Testis (tissue), 2 donors: ENCODE measurements at regions not wholly inside any gene's neighbourhood (a gene's known extent, or its start where the extent isn't known, plus 50 kb on each side); places are given as distances from the start of the nearest gene placed in this dataset.

Experiments used
- POLR2A ChIP-seq: fragments of 450-650 bp; IDR thresholded peaks from one replicate; pipeline ENCODE4 v1.6.1; 2017; ENCODE audit warnings: antibody characterized with exemption, mild to moderate bottlenecking, moderate library complexity
- TF ChIP-seq, protein P1 (sequence below), 3 experiments: fragments of 450-650 bp in 2 of 3; fragments of 200-600 bp in 1 of 3; sonication (generic) in 1 of 3; IDR thresholded peaks; one replicate each; pipeline ENCODE4 v1.5.1; 2016 to 2019; ENCODE audit warnings: antibody characterized with exemption in 3 of 3, mild to moderate bottlenecking in 2 of 3, moderate library complexity in 1 of 3

DNA sequence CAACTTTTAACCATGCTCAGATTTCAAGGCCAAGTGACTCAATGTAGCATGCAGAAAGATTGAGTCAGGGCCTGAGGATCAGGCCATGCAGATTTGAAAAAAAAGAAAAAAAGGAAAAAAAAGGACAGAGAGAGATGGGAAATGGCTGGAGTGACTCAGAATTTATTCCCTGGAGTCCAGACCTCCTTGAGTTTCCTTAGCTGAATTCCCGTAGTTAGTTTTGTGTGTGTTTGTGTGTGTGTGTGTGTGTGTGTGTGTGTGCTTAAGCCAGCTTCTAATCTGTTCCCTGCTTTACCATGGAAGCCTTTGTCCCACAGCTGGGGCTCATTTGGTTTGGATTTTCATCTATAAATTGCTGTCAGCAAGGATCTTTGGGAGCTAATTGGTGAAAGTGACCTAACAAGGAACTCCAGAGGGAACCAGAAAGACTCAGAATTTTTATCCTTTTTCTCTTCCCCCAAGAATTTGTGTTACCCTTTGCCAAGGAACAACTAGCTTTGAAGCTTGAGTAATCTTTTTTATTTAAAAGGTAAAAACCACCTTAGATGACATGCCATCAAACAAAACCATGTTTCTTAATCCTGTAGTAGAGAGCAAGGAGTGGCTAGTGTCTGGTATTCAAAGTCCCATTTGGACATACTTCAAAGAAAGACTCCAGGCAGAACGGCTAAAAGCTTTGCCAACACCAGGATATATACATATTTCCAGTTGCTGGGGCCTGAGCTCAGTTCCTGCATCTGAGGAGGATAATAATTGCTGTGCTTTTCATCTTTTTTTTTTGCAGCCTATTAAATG lies 109.0 kb upstream of the DDIT4L start:
- TF ChIP-seq, protein P1, sequence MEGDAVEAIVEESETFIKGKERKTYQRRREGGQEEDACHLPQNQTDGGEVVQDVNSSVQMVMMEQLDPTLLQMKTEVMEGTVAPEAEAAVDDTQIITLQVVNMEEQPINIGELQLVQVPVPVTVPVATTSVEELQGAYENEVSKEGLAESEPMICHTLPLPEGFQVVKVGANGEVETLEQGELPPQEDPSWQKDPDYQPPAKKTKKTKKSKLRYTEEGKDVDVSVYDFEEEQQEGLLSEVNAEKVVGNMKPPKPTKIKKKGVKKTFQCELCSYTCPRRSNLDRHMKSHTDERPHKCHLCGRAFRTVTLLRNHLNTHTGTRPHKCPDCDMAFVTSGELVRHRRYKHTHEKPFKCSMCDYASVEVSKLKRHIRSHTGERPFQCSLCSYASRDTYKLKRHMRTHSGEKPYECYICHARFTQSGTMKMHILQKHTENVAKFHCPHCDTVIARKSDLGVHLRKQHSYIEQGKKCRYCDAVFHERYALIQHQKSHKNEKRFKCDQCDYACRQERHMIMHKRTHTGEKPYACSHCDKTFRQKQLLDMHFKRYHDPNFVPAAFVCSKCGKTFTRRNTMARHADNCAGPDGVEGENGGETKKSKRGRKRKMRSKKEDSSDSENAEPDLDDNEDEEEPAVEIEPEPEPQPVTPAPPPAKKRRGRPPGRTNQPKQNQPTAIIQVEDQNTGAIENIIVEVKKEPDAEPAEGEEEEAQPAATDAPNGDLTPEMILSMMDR (IDR thresholded peaks at IDR 0.05): no peak
- no peak for TF ChIP-seq POLR2A
